HepG2 (cell line): ENCODE measurements at regions not wholly inside any gene's neighbourhood (a gene's known extent, or its start where the extent isn't known, plus 50 kb on each side); places are given as distances from the start of the nearest gene placed in this dataset.

ENCODE experiments used
- ATAC-seq: fragments of 200-7000 bp; cut with Tn5 transposase; 3 replicates; pipeline ENCODE4 v1.9.1; 2020; ENCODE audit warnings: mild to moderate bottlenecking, moderate library complexity
- BruUV-seq: library from RNA; stranded (reverse); fragments of 400-500 nt; replicated peaks from 2 replicates; lab custom pipeline; 2021; lab: Mats Ljungman, UMichigan
- CTCF ChIA-PET: fragments of 300-600 bp; formaldehyde crosslinking; extraction: SDS; loops from one replicate; lab custom pipeline; 2021; ENCODE audit warnings: low total read pairs, inconsistent platforms, low intra/inter-chr PET ratio; lab: Yijun Ruan, JAX
- POLR2A ChIA-PET: fragments of 350-600 bp; sonication (Branson Sonifier 250); formaldehyde crosslinking; loops from one replicate; lab custom pipeline; 2020; ENCODE audit warnings: antibody characterized with exemption, inconsistent platforms; lab: Yijun Ruan, JAX
- DNase-seq: peaks from one replicate; pipeline ENCODE4 v3.0.0-alpha.2; 2015; ENCODE audit warnings: low spot score
- FAIRE-seq: peaks from 3 replicates; lab custom pipeline; 2011; peaks lifted over from hg19 to GRCh38; lab: Jason Lieb, UNC
- H2AFZ ChIP-seq: one replicate; pipeline ENCODE4 v1.6.1; 2011; ENCODE audit warnings: low read length, inconsistent platforms
- H3K27ac ChIP-seq: fragments of 300-600 bp; 3 replicates; pipeline ENCODE4 v1.8.0; 2011; ENCODE audit warnings: mixed run types, mild to moderate bottlenecking, mixed read lengths, low read length, inconsistent platforms; ENCODE audit not compliant: insufficient read depth; ENCODE audit errors: extremely low read length
- H3K27me3 ChIP-seq, 2 experiments: fragments of 200-600 bp in 1 of 2; 2 replicates in 1 of 2; 3 replicates in 1 of 2; pipeline versions ENCODE4 v1.6.0 to v1.8.0; 2011; ENCODE audit warnings: low read length in 2 of 2, mild to moderate bottlenecking in 2 of 2, moderate library complexity in 2 of 2, inconsistent platforms in 1 of 2; ENCODE audit not compliant: insufficient read depth in 2 of 2, control insufficient read depth in 1 of 2
- H3K36me3 ChIP-seq, 2 experiments: fragments of 200-600 bp in 1 of 2; replicated peaks in 1 of 2; 2 replicates in 1 of 2; 3 replicates in 1 of 2; pipeline versions ENCODE4 v1.5.1 to v1.8.0; 2011; ENCODE audit warnings: low read length in 2 of 2, inconsistent platforms in 1 of 2; ENCODE audit not compliant: insufficient read depth in 2 of 2, control insufficient read depth in 1 of 2
- H3K4me1 ChIP-seq: 2 replicates; pipeline ENCODE4 v1.5.1; 2012; ENCODE audit warnings: low read length, inconsistent platforms; ENCODE audit not compliant: insufficient read depth
- H3K4me2 ChIP-seq: 2 replicates; pipeline ENCODE4 v1.6.0; 2011; ENCODE audit warnings: low read depth, low read length, inconsistent platforms
- H3K4me3 ChIP-seq, 3 experiments: fragments of 200-600 bp in 1 of 3; sonication (generic), shearing (Covaris generic) in 1 of 3; replicated peaks in 1 of 3; 2 replicates each; pipeline ENCODE4 v1.5.1; 2011 to 2016; ENCODE audit warnings: low read length in 3 of 3, inconsistent platforms in 2 of 3, low read depth in 2 of 3, mild to moderate bottlenecking in 2 of 3, control low read depth in 1 of 3, mixed read lengths in 1 of 3; ENCODE audit not compliant: insufficient read depth in 1 of 3
- H3K79me2 ChIP-seq: one replicate; pipeline ENCODE4 v1.6.1; 2011; ENCODE audit warnings: low read length, inconsistent platforms; ENCODE audit not compliant: insufficient read depth
- H3K9ac ChIP-seq: 2 replicates; pipeline ENCODE4 v1.6.0; 2011; ENCODE audit warnings: mild to moderate bottlenecking, low read depth, low read length, inconsistent platforms; ENCODE audit not compliant: insufficient read depth
- H3K9me3 ChIP-seq: 2 replicates; pipeline ENCODE4 v1.5.1; 2012; ENCODE audit warnings: mild to moderate bottlenecking, low read length
- H4K20me1 ChIP-seq: 2 replicates; pipeline ENCODE4 v1.6.0; 2011; ENCODE audit warnings: inconsistent platforms, mild to moderate bottlenecking, low read length, moderate library complexity; ENCODE audit not compliant: insufficient read depth
- BHLHE40 ChIP-seq: IDR thresholded peaks from 2 replicates; pipeline ENCODE4 v1.6.1; 2011; ENCODE audit warnings: low read length, improper control_type of control experiment
- EHMT2 ChIP-seq: fragments of 200-600 bp; sonication (generic); IDR thresholded peaks from 2 replicates; pipeline ENCODE4 v1.7.0; 2017; ENCODE audit warnings: antibody characterized with exemption, low read depth, low read length, borderline replicate concordance
- FOXJ3 ChIP-seq: sonication (generic); formaldehyde crosslinking; IDR thresholded peaks from 2 replicates; pipeline ENCODE4 v1.4.0; 2020; ENCODE audit warnings: missing genetic modification reagents, mild to moderate bottlenecking, borderline replicate concordance
- JUNB ChIP-seq: sonication (generic); formaldehyde crosslinking; IDR thresholded peaks from 2 replicates; pipeline ENCODE4 v1.8.0; 2022; ENCODE audit warnings: missing genetic modification reagents, mild to moderate bottlenecking, borderline replicate concordance
- PCBP2 ChIP-seq: fragments of 200-400 bp; formaldehyde crosslinking; optimal IDR thresholded peaks from 2 replicates; pipeline ENCODE3; 2018; ENCODE audit warnings: low read length, low read depth; ENCODE audit not compliant: poor library complexity, severe bottlenecking
- ZFP90 ChIP-seq: sonication (generic); formaldehyde crosslinking; IDR thresholded peaks from 2 replicates; pipeline ENCODE4 v1.8.0; 2022; ENCODE audit warnings: missing genetic modification reagents, mild to moderate bottlenecking, inconsistent platforms, borderline replicate concordance
- ZNF567 ChIP-seq: sonication (generic); formaldehyde crosslinking; IDR thresholded peaks from 2 replicates; pipeline ENCODE4 v1.8.1; 2023; ENCODE audit warnings: mild to moderate bottlenecking, missing genetic modification reagents, borderline replicate concordance
- ZNF570 ChIP-seq: sonication (generic); formaldehyde crosslinking; IDR thresholded peaks from 2 replicates; pipeline ENCODE4 v1.4.0; 2020; ENCODE audit warnings: mild to moderate bottlenecking, missing genetic modification reagents, borderline replicate concordance
- WGBS: methylation state at CpG from one replicate; pipeline ENCODE4 v1.1.6; 2017; ENCODE audit warnings: low lambda C conversion rate; 5-methylcytosine and 5-hydroxymethylcytosine counted together
- in situ Hi-C: cut with HindIII; loops from 2 replicates; pipeline ENCODE4 v1.10.0; 2017; ENCODE audit warnings: low pct_unique_long_range_greater_than_20kb; ENCODE audit not compliant: extremely low pct_ligation_motif_present
- intact Hi-C: fragments of 100-400 bp; cut with micrococcal nuclease; formaldehyde crosslinking; loops from one replicate; pipeline ENCODE4 v1.10.0; 2022; ENCODE audit not compliant: unreplicated experiment
- TF ChIP-seq, protein P1 (sequence below): sonication (generic); formaldehyde crosslinking; IDR thresholded peaks from 2 replicates; pipeline ENCODE4 v1.4.0; 2020; ENCODE audit warnings: mild to moderate bottlenecking, missing genetic modification reagents
- TF ChIP-seq, protein P2 (sequence below): IDR thresholded peaks from 2 replicates; pipeline ENCODE4 v1.6.1; 2016; ENCODE audit warnings: missing compliant biosample characterization, missing genetic modification reagents, borderline replicate concordance
- TF ChIP-seq, protein P3 (sequence below): sonication (generic); formaldehyde crosslinking; conservative IDR thresholded peaks from 2 replicates; pipeline ENCODE4 v1.4.0; 2020; ENCODE audit warnings: missing genetic modification reagents

DNA sequence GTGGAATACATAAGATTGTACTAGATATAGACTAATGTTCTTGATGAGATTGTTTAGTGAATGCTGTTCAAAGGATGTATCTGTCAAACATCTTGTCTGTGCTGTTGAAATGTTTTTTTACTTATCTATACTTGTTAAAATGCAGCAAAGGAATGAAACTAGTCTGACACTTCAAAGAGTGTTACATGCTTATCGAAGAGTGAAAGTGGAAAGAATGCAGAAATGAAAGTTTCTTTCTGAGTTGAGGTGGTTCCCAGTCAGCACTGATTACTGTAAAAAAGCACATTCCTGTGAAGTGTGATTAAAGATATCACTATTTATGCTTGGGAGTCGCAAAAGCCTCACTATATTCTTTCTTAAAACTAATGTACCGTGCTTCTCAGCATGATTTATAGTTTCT is 1225.2 kb downstream of the NCAM2 start (continued):
- TF ChIP-seq, protein P1, sequence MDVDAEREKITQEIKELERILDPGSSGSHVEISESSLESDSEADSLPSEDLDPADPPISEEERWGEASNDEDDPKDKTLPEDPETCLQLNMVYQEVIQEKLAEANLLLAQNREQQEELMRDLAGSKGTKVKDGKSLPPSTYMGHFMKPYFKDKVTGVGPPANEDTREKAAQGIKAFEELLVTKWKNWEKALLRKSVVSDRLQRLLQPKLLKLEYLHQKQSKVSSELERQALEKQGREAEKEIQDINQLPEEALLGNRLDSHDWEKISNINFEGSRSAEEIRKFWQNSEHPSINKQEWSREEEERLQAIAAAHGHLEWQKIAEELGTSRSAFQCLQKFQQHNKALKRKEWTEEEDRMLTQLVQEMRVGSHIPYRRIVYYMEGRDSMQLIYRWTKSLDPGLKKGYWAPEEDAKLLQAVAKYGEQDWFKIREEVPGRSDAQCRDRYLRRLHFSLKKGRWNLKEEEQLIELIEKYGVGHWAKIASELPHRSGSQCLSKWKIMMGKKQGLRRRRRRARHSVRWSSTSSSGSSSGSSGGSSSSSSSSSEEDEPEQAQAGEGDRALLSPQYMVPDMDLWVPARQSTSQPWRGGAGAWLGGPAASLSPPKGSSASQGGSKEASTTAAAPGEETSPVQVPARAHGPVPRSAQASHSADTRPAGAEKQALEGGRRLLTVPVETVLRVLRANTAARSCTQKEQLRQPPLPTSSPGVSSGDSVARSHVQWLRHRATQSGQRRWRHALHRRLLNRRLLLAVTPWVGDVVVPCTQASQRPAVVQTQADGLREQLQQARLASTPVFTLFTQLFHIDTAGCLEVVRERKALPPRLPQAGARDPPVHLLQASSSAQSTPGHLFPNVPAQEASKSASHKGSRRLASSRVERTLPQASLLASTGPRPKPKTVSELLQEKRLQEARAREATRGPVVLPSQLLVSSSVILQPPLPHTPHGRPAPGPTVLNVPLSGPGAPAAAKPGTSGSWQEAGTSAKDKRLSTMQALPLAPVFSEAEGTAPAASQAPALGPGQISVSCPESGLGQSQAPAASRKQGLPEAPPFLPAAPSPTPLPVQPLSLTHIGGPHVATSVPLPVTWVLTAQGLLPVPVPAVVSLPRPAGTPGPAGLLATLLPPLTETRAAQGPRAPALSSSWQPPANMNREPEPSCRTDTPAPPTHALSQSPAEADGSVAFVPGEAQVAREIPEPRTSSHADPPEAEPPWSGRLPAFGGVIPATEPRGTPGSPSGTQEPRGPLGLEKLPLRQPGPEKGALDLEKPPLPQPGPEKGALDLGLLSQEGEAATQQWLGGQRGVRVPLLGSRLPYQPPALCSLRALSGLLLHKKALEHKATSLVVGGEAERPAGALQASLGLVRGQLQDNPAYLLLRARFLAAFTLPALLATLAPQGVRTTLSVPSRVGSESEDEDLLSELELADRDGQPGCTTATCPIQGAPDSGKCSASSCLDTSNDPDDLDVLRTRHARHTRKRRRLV (CRISPR knock-in tag) = no peak
- TF ChIP-seq BHLHE40 (no peak), EHMT2 (no peak)

DNA sequence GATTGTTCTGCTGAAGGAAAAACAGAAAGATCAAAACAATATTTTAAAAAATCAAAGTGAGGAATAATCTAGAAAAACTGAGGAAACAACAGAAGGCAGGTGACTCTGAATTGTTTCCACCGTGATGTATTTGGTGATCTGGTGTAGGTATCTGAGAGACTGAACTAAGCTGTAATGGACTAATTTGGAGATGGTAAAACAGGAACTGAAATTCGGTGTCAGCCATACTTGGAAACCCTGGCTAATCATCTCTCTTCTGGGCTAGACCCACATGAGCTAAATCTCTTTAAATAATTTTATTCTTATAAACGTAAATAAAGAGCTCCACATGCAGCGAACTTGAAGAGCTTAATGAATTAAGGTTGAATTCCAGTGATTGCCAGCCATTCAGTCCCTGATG is 1226.1 kb downstream of the NCAM2 start:
- Histone ChIP-seq H3K27ac (no peak overlapping the region), H2AFZ (no peak overlapping the region), H3K36me3 (no peaks in the 10 kb centered on the region), H3K4me2 (no peak overlapping the region), H3K27me3 (no peaks in the 10 kb centered on the region), H4K20me1 (no peaks in the 10 kb centered on the region), H3K9ac (no peak overlapping the region)
- intact Hi-C loops (no loop called here), in situ Hi-C loops (no loop called here)
- ATAC-seq = no peak
- no peak for FAIRE-seq
- no TSS peak for BruUV-seq
- POLR2A ChIA-PET = no interaction called here
- 9% methylated on average over 4 of the region's 4 CpGs for WGBS
- DNase-seq = no peak
- TF ChIP-seq JUNB (no peak), ZNF567 (no peak), PCBP2 (no peak), ZFP90 (CRISPR knock-in tag) (no peak), ZNF570 (CRISPR knock-in tag) (no peak), FOXJ3 (CRISPR knock-in tag) (no peak)
- TF ChIP-seq, protein P2, sequence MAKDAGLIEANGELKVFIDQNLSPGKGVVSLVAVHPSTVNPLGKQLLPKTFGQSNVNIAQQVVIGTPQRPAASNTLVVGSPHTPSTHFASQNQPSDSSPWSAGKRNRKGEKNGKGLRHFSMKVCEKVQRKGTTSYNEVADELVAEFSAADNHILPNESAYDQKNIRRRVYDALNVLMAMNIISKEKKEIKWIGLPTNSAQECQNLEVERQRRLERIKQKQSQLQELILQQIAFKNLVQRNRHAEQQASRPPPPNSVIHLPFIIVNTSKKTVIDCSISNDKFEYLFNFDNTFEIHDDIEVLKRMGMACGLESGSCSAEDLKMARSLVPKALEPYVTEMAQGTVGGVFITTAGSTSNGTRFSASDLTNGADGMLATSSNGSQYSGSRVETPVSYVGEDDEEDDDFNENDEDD (CRISPR knock-in tag) = no peak
- TF ChIP-seq, protein P3, sequence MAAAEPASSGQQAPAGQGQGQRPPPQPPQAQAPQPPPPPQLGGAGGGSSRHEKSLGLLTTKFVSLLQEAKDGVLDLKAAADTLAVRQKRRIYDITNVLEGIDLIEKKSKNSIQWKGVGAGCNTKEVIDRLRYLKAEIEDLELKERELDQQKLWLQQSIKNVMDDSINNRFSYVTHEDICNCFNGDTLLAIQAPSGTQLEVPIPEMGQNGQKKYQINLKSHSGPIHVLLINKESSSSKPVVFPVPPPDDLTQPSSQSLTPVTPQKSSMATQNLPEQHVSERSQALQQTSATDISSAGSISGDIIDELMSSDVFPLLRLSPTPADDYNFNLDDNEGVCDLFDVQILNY = no peak
- TF ChIP-seq, all 625 proteins: peak for 0
- no peaks in the 10 kb centered on the region for H3K4me1 ChIP-seq
- H3K79me2 ChIP-seq = no peaks in the 10 kb centered on the region
- CTCF ChIA-PET = no interaction called here
- peaks cover 81% of the 10 kb centered on the region for H3K9me3 ChIP-seq
- H3K4me3 ChIP-seq = no peak overlapping the region
